ENCODE measurements at regions not wholly inside any gene's neighbourhood (a gene's known extent, or its start where the extent isn't known, plus 50 kb on each side); places are given as distances from the start of the nearest gene placed in this dataset.

GRCh38 chr3:162802228-162802965 lies 1305.8 kb downstream of the OTOL1 start:
- no peak for TF ChIP-seq CTCF (IDR thresholded peaks at IDR 0.05; ENCODE audit: borderline replicate concordance, control extremely low read depth, extremely low read depth, insufficient read depth, missing control alignments)
- in situ Hi-C loops (cut with MboI; ENCODE audit: low sequenced_read_pairs, unreplicated experiment) = no loop called here
- no peak for DNase-seq (ENCODE audit: low spot score)

- in situ Hi-C loops (cut with MboI; ENCODE audit: low sequenced_read_pairs, unreplicated experiment) = no loop called here
- TF ChIP-seq CTCF (IDR thresholded peaks at IDR 0.05; ENCODE audit: borderline replicate concordance, control extremely low read depth, extremely low read depth, insufficient read depth, missing control alignments) = no peak
- DNase-seq (ENCODE audit: low spot score) = no peak
These were observed 1314.2 kb downstream of the OTOL1 start for GRCh38 chr3:162810776-162811175.

GRCh38 chr3:162842549-162843216 lies 1346.1 kb downstream of the OTOL1 start:
- no peak for TF ChIP-seq CTCF (IDR thresholded peaks at IDR 0.05; ENCODE audit: borderline replicate concordance, control extremely low read depth, extremely low read depth, insufficient read depth, missing control alignments)
- in situ Hi-C loops (cut with MboI; ENCODE audit: low sequenced_read_pairs, unreplicated experiment) = no loop called here
- DNase-seq (ENCODE audit: low spot score) = no peak

GRCh38 chr3:162845918-162846317 lies 1349.3 kb downstream of the OTOL1 start:
- in situ Hi-C loops (cut with MboI; ENCODE audit: low sequenced_read_pairs, unreplicated experiment) = no loop called here
- no peak for DNase-seq (ENCODE audit: low spot score)

GRCh38 chr3:162847511-162847910 lies 1350.9 kb downstream of the OTOL1 start:
- no peak for DNase-seq (ENCODE audit: low spot score)
- no peak for TF ChIP-seq CTCF (IDR thresholded peaks at IDR 0.05; ENCODE audit: borderline replicate concordance, control extremely low read depth, extremely low read depth, insufficient read depth, missing control alignments)
- in situ Hi-C loops (cut with MboI; ENCODE audit: low sequenced_read_pairs, unreplicated experiment) = no loop called here

More at GRCh38 chr3:162845918-162846317, 1349.3 kb downstream of the OTOL1 start:
- TF ChIP-seq CTCF (IDR thresholded peaks at IDR 0.05; ENCODE audit: borderline replicate concordance, control extremely low read depth, extremely low read depth, insufficient read depth, missing control alignments) = no peak

GRCh38 chr3:162863579-162863978 lies 1367.0 kb downstream of the OTOL1 start:
- no peak for DNase-seq (ENCODE audit: low spot score)
- in situ Hi-C loops (cut with MboI; ENCODE audit: low sequenced_read_pairs, unreplicated experiment) = no loop called here
- no peak for TF ChIP-seq CTCF (IDR thresholded peaks at IDR 0.05; ENCODE audit: borderline replicate concordance, control extremely low read depth, extremely low read depth, insufficient read depth, missing control alignments)

All from GM13976 (cell line).